Endodermal cell (in vitro differentiated cells): ENCODE measurements at regions not wholly inside any gene's neighbourhood (a gene's known extent, or its start where the extent isn't known, plus 50 kb on each side); places are given as distances from the start of the nearest gene placed in this dataset.
A peak's percentile ranks its signal among the peaks of the same experiment; 100 is the strongest.

Experiments used
- DNase-seq: peaks from one replicate; pipeline ENCODE4 v3.0.0-alpha.2; 2017
- H3K27ac ChIP-seq: 2 replicates; pipeline ENCODE4 v1.5.1; 2013; ENCODE audit warnings: mild to moderate bottlenecking, low read depth, low read length, moderate library complexity
- H3K27me3 ChIP-seq: 2 replicates; pipeline ENCODE4 v1.6.1; 2013; ENCODE audit warnings: mild to moderate bottlenecking, low read length, moderate library complexity; ENCODE audit not compliant: insufficient read depth, control insufficient read depth, poor library complexity, severe bottlenecking
- H3K36me3 ChIP-seq: 2 replicates; pipeline ENCODE4 v1.7.0; 2013; ENCODE audit warnings: mild to moderate bottlenecking, low read length, moderate library complexity; ENCODE audit not compliant: control insufficient read depth, insufficient read depth
- H3K4me1 ChIP-seq: one replicate; pipeline ENCODE4 v1.7.0; 2013; ENCODE audit warnings: low read length; ENCODE audit not compliant: control insufficient read depth, insufficient read depth
- H3K4me3 ChIP-seq: 2 replicates; pipeline ENCODE4 v1.5.1; 2013; ENCODE audit warnings: mild to moderate bottlenecking, low read length, moderate library complexity
- H3K9ac ChIP-seq: 2 replicates; pipeline ENCODE4 v1.6.1; 2013; ENCODE audit warnings: mild to moderate bottlenecking, low read length, moderate library complexity; ENCODE audit not compliant: poor library complexity, severe bottlenecking; ENCODE audit errors: extremely low read depth
- H3K9me3 ChIP-seq: 2 replicates; pipeline ENCODE4 v1.6.1; 2013; ENCODE audit warnings: mild to moderate bottlenecking, low read length, moderate library complexity; ENCODE audit not compliant: control insufficient read depth
- H3K27ac Mint-ChIP-seq: 2 replicates; pipeline ENCODE4 v1.8.0; 2020; ENCODE audit warnings: mixed read lengths
- H3K27me3 Mint-ChIP-seq: 2 replicates; pipeline ENCODE4 v1.8.0; 2021; ENCODE audit warnings: mild to moderate bottlenecking, mixed read lengths; ENCODE audit not compliant: insufficient read depth
- H3K36me3 Mint-ChIP-seq: 2 replicates; pipeline ENCODE4 v1.8.0; 2020; ENCODE audit warnings: low read depth, mixed read lengths
- H3K4me1 Mint-ChIP-seq: 2 replicates; pipeline ENCODE4 v1.8.0; 2020; ENCODE audit warnings: mixed read lengths
- H3K4me3 Mint-ChIP-seq: 2 replicates; pipeline ENCODE4 v1.8.0; 2020; ENCODE audit warnings: mild to moderate bottlenecking, moderate library complexity, mixed read lengths
- H3K9me3 Mint-ChIP-seq: 2 replicates; pipeline ENCODE4 v1.8.0; 2020; ENCODE audit warnings: mild to moderate bottlenecking, mixed read lengths
- CTCF ChIP-seq: fragments of 200-600 bp; sonication (generic); conservative IDR thresholded peaks from 2 replicates; pipeline ENCODE4 v1.5.0; 2021; ENCODE audit warnings: antibody characterized with exemption, mild to moderate bottlenecking
- WGBS, 2 experiments: methylation state at CpG; one replicate each; pipeline versions ENCODE4 v1.1.5 to v1.1.7; 2013; ENCODE audit warnings: missing lambda C conversion rate in 2 of 2, mixed read lengths in 1 of 2; ENCODE audit not compliant: insufficient coverage in 1 of 2, insufficient read length in 1 of 2; 5-methylcytosine and 5-hydroxymethylcytosine counted together

GRCh38 chr5:74500110-74500917 lies 140.2 kb downstream of the ENC1 start:
- peak; percentile 32 for DNase-seq
- Histone ChIP-seq H3K4me3 (no peak overlapping the region), H3K27me3 (no peaks in the 10 kb centered on the region), H3K27ac (peak overlapping the region; percentile 79), H3K9me3 (no peaks in the 10 kb centered on the region), H3K4me1 (no peaks in the 10 kb centered on the region), H3K36me3 (no peaks in the 10 kb centered on the region), H3K9ac (no peak overlapping the region)
- Mint-ChIP-seq H3K4me3 (no peak overlapping the region), H3K9me3 (no peaks in the 10 kb centered on the region), H3K36me3 (no peaks in the 10 kb centered on the region), H3K4me1 (peaks cover 29% of the 10 kb centered on the region), H3K27ac (no peak overlapping the region), H3K27me3 (peaks cover 9% of the 10 kb centered on the region)
- WGBS, 2 experiments = 66 to 79% methylated on average over 3 to 9 of the region's 9 CpGs
- TF ChIP-seq CTCF = no peak

- Histone ChIP-seq H3K4me1 (no peaks in the 10 kb centered on the region), H3K27me3 (no peaks in the 10 kb centered on the region), H3K4me3 (no peak overlapping the region), H3K27ac (peak overlapping the region; percentile 79), H3K9me3 (no peaks in the 10 kb centered on the region), H3K36me3 (no peaks in the 10 kb centered on the region), H3K9ac (no peak overlapping the region)
- WGBS, 2 experiments = 82 to 100% methylated on average over 2 to 4 of the region's 4 CpGs
- no peak overlapping the region for H3K27ac Mint-ChIP-seq
- no peaks in the 10 kb centered on the region for H3K9me3 Mint-ChIP-seq
- no peaks in the 10 kb centered on the region for H3K36me3 Mint-ChIP-seq
- H3K27me3 Mint-ChIP-seq = peaks cover 8% of the 10 kb centered on the region
- H3K4me3 Mint-ChIP-seq = no peak overlapping the region
- DNase-seq = no peak
- H3K4me1 Mint-ChIP-seq = peaks cover 29% of the 10 kb centered on the region
- no peak for TF ChIP-seq CTCF
Observed at GRCh38 chr5:74499256-74500050, 141.1 kb downstream of the ENC1 start.

- peaks cover 27% of the 10 kb centered on the region for H3K4me1 Mint-ChIP-seq
- H3K27me3 Mint-ChIP-seq = peaks cover 9% of the 10 kb centered on the region
- TF ChIP-seq CTCF = no peak
- H3K9me3 Mint-ChIP-seq = no peaks in the 10 kb centered on the region
- no peak overlapping the region for H3K27ac ChIP-seq
- H3K9me3 ChIP-seq = no peaks in the 10 kb centered on the region
- no peak overlapping the region for H3K4me3 Mint-ChIP-seq
- no peaks in the 10 kb centered on the region for H3K27me3 ChIP-seq
- H3K36me3 ChIP-seq = no peaks in the 10 kb centered on the region
- H3K4me1 ChIP-seq = no peaks in the 10 kb centered on the region
- WGBS, 2 experiments = 93 to 100% methylated on average over 2 to 4 of the region's 4 CpGs
- DNase-seq = no peak
- H3K4me3 ChIP-seq = no peak overlapping the region
- H3K36me3 Mint-ChIP-seq = no peaks in the 10 kb centered on the region
- no peak overlapping the region for H3K9ac ChIP-seq
- H3K27ac Mint-ChIP-seq = no peak overlapping the region
Observed at GRCh38 chr5:74497706-74498105, 142.8 kb downstream of the ENC1 start.
